Esophagus squamous epithelium (tissue), 4 donors: ENCODE measurements at regions not wholly inside any gene's neighbourhood (a gene's known extent, or its start where the extent isn't known, plus 50 kb on each side); places are given as distances from the start of the nearest gene placed in this dataset.

Experiments
- CTCF ChIP-seq, 6 experiments: fragments of 450-650 bp in 4 of 6; fragments of 200-600 bp in 2 of 6; sonication (generic) in 2 of 6; IDR thresholded peaks; one replicate each; pipeline ENCODE4 v1.5.1; 2016 to 2019; ENCODE audit warnings: antibody characterized with exemption in 6 of 6, mild to moderate bottlenecking in 4 of 6, moderate library complexity in 4 of 6
- POLR2A ChIP-seq, 4 donors: fragments of 450-650 bp; IDR thresholded peaks; one replicate each; pipeline ENCODE4 v1.6.1; 2017; ENCODE audit warnings: antibody characterized with exemption in 4 of 4, mild to moderate bottlenecking in 4 of 4, moderate library complexity in 3 of 4

GRCh38 chr11:18878211-18878610, 61.0 kb downstream of the MRGPRX1 start:
- TF ChIP-seq CTCF (IDR thresholded peaks at IDR 0.05): no peak
- TF ChIP-seq POLR2A (IDR thresholded peaks at IDR 0.05): no peak
